DMS 273 (cell line): ENCODE measurements at regions not wholly inside any gene's neighbourhood (a gene's known extent, or its start where the extent isn't known, plus 50 kb on each side); places are given as distances from the start of the nearest gene placed in this dataset.

Experiments
- DNase-seq: peaks from one replicate; lab custom pipeline; 2025; ENCODE audit not compliant: unreplicated experiment; lab: John Stamatoyannopoulos, UW

GRCh38 chr6:94099072-94099471, 679.7 kb upstream of the EPHA7 start:
- no peak for DNase-seq

DNA sequence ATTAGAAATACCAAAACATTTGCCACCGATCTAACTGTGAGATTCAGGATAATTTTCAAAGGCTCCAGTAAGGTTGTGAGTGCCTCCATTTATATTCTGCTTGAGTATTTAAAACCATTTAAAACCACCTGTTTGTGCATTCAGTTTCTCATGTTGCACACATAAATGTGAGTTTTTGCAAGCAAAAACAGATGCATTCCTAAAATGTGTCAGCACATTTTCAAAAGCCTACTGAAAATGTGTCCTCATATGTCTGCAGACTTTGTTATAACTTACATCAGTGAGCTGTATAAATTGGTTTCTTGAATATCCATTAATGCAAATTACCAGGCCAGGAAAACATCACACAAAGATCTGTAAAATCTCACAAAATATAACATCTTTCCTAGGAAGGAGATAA, 676.6 kb upstream of the EPHA7 start:
- DNase-seq = no peak

DNA sequence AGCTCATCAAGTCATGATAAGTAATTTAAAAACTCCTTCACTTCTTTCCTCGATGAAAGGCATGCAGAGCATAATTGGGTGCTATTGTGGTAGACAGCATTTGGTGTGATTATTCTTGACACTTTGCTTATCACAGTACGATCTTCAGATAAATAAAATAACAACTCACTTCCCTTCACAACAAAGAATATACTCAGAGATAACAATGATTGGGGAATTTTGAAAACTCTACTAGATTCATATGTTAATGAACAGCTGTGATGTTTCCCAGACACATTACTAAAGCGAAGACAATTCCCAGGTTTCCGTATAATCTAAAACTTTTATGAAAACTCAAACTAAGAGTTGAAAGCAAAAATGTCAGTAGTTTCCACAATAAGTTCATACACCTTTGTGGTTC, 670.6 kb upstream of the EPHA7 start:
- DNase-seq = no peak

- no peak for DNase-seq
Measured at GRCh38 chr6:94088870-94089269, 669.5 kb upstream of the EPHA7 start.

- DNase-seq = no peak
Measured at GRCh38 chr6:94074764-94075163, 655.4 kb upstream of the EPHA7 start.

- peak; percentile 3 for DNase-seq
Measured at GRCh38 chr6:94071835-94072234, 652.5 kb upstream of the EPHA7 start.

GRCh38 chr6:94065707-94066337, 646.5 kb upstream of the EPHA7 start:
- DNase-seq = no peak

DNA sequence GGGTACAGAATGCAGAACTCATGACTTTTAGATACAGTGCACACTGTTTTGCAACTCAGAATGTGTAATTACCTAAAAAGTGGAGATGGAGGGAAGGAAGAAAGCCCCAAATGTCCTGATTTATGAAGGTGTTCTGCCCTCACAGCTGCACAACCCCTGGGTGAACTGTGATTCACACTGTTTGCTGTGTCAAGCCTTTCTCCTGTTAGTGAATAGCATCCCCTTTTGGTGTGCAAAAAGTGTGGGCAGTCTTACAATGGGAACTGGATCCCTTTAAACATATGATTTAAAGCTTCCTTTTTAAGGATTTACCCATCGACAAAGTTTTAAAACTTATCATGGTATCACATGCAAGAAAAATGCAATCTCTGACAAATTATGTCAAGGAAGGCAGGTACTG, 633.4 kb upstream of the EPHA7 start:
- no peak for DNase-seq

- DNase-seq = no peak
Measured at GRCh38 chr6:94050515-94050914, 631.2 kb upstream of the EPHA7 start.

DNA sequence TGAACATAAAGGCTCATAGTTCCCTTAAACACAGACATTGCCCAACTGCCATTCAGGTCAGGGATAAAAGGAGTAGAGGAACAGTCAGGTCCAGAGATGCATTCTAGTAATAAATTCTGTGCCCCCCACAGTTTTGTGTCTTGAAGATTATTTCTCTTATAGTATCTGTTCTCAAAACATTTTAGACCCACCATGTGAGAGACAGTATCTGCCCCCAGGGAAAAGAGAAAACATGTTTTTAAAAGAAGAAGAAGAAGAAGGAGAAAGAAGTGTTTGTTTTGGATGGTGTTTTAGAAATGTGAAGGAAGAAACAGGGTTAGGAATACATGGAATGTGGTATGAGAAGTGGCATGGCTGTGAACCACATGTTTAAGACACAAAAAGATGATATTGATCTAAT, 629.6 kb upstream of the EPHA7 start:
- DNase-seq = no peak

GRCh38 chr6:94045099-94045829, 625.9 kb upstream of the EPHA7 start:
- no peak for DNase-seq

- DNase-seq = no peak
Measured at GRCh38 chr6:94041945-94042709, 622.8 kb upstream of the EPHA7 start.

- DNase-seq = no peak
Measured at GRCh38 chr6:94036024-94036423, 616.7 kb upstream of the EPHA7 start.

DNA sequence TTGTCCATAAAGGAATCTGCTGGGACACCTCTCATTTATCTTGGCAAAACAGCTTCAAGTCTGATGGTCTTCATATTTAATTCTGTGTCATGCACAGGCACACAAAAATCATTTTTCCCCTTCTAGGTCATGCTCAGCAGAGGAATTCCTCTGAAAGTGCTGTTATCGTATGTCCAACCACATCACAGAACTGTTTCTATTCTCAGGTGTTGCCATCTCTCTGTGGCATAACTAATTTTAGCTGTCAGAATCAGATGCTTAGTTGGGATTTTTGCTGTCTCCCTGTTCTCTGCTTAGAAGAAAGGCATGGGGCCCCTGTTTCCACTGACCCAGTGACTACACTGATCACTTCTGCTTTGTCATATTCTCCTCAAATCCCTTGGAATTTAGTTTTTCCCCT, 608.0 kb upstream of the EPHA7 start:
- DNase-seq = no peak

GRCh38 chr6:94026575-94026974, 607.2 kb upstream of the EPHA7 start:
- DNase-seq = no peak

- no peak for DNase-seq
Measured at GRCh38 chr6:94005835-94006234, 586.5 kb upstream of the EPHA7 start.

GRCh38 chr6:93992976-93993375, 573.6 kb upstream of the EPHA7 start:
- no peak for DNase-seq

- no peak for DNase-seq
Measured at GRCh38 chr6:93989630-93990029, 570.3 kb upstream of the EPHA7 start.

DNA sequence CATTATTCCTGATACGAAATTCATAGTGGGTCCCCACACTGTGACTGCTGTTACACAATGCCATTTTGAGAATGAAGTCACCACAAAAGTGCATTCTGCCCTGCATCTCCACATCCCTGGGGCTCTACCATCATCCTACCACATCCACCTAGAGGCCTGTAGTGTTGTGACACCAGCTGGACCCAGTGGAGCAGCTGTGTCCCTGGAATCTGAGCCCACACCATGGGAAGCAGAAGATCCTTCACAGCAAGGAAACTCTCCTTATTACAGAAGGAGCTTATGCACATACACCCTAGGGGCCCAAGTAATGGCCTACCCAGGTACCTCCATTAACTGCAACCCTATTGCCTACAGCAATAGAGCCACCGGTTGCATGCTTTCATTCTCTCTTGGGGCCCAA, 566.6 kb upstream of the EPHA7 start:
- no peak for DNase-seq

GRCh38 chr6:93975159-93975558, 555.8 kb upstream of the EPHA7 start:
- DNase-seq = no peak

DNA sequence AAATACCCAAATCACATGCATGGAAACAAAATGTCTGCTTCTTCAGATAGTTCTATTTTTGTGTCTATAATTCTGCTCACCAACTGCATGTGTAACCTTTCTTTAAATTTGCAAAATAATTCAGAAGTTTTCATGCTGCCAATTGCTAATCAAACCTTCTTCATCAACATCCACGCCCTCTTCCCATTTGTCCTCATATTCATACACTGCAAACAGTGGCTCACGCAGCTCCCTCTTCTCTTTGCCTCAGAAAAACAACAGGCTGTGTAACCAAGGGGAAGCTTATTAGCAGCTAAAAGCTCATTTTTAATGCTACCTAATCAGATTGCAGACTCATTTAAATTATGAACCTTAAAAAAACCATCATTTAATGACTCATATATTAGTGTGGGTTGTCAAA, 555.0 kb upstream of the EPHA7 start:
- no peak for DNase-seq

- DNase-seq = no peak
Measured at GRCh38 chr6:93972791-93973190, 553.4 kb upstream of the EPHA7 start.
